Activated B cell treated with CpG ODN at 0.5 μM for 24 hours (primary cell): ENCODE measurements at regions not wholly inside any gene's neighbourhood (a gene's known extent, or its start where the extent isn't known, plus 50 kb on each side); places are given as distances from the start of the nearest gene placed in this dataset.
A peak's percentile ranks its signal among the peaks of the same experiment; 100 is the strongest.
"Not testable (repeated sequence)": the region's sequence is repeated elsewhere in the genome, so short reads cannot be mapped to it uniquely, and the experiment has no call there.

ENCODE experiments used
- ATAC-seq: fragments of 200-7000 bp; cut with Tn5 transposase; one replicate; pipeline ENCODE4 v1.10.0; 2021; ENCODE audit warnings: low read depth, mild to moderate bottlenecking, moderate library complexity
- CTCF ChIA-PET: fragments of 350-600 bp; sonication (Branson Sonifier 250); formaldehyde crosslinking; loops from one replicate; lab custom pipeline; 2021; ENCODE audit warnings: antibody characterized with exemption; lab: Charles Lee
- POLR2A ChIA-PET: fragments of 350-600 bp; sonication (Branson Sonifier 250); formaldehyde crosslinking; loops from one replicate; lab custom pipeline; 2021; ENCODE audit warnings: antibody characterized with exemption; lab: Charles Lee
- DNase-seq: peaks from one replicate; pipeline ENCODE4 v3.0.0; 2022
- H3K27ac Mint-ChIP-seq: one replicate; pipeline ENCODE4 v1.8.0; 2020; ENCODE audit warnings: mixed read lengths
- H3K27me3 Mint-ChIP-seq: one replicate; pipeline ENCODE4 v1.8.0; 2021; ENCODE audit warnings: mixed read lengths
- H3K36me3 Mint-ChIP-seq: one replicate; pipeline ENCODE4 v1.8.0; 2021; ENCODE audit warnings: low read depth, mixed read lengths
- H3K4me1 Mint-ChIP-seq: one replicate; pipeline ENCODE4 v1.8.0; 2021; ENCODE audit warnings: mixed read lengths
- H3K4me3 Mint-ChIP-seq: one replicate; pipeline ENCODE4 v1.8.0; 2020; ENCODE audit warnings: mild to moderate bottlenecking, mixed read lengths
- H3K9me3 Mint-ChIP-seq: one replicate; pipeline ENCODE4 v1.8.0; 2020; ENCODE audit warnings: mixed read lengths
- CTCF ChIP-seq: fragments of 200-600 bp; IDR thresholded peaks from one replicate; pipeline ENCODE4 v1.8.0; 2022; ENCODE audit warnings: antibody characterized with exemption, mild to moderate bottlenecking
- intact Hi-C: fragments of 100-400 bp; cut with micrococcal nuclease; formaldehyde crosslinking; loops from one replicate; pipeline ENCODE4 v1.15.1; 2024

GRCh38 chr3:102036472-102036871 lies 187.2 kb downstream of the NFKBIZ start:
- Mint-ChIP-seq H3K4me3 (peak overlapping the region; percentile 25), H3K4me1 (peaks cover 43% of the 10 kb centered on the region), H3K9me3 (peaks cover 3% of the 10 kb centered on the region), H3K27ac (peak overlapping the region; percentile 91), H3K27me3 (no peaks in the 10 kb centered on the region), H3K36me3 (peaks cover 2% of the 10 kb centered on the region)
- ChIA-PET CTCF (interaction anchor here (0.8 to 3.6 kb wide), 4 partner anchors 11 to 225 kb away, joined by 3 to 14 read pairs (median 4); no protein-coding TSS in a partner anchor), POLR2A (interaction anchor here (0.8 to 3.3 kb wide), 6 partner anchors 10 to 207 kb away, joined by 3 to 22 read pairs (median 4); partner anchors contain the start of gene NFKBIZ)
- DNase-seq: no peak
- no peak for TF ChIP-seq CTCF
- intact Hi-C loops: loop anchor here (1.0 to 5.0 kb wide), 2 partner anchors 10 to 49 kb away; no protein-coding TSS in a partner anchor
- no peak for ATAC-seq

GRCh38 chr3:102037209-102037608 lies 187.9 kb downstream of the NFKBIZ start:
- peak overlapping the region; percentile 91 for H3K27ac Mint-ChIP-seq
- ATAC-seq (no peak), DNase-seq (no peak)
- no peak overlapping the region for H3K4me3 Mint-ChIP-seq
- peaks cover 2% of the 10 kb centered on the region for H3K36me3 Mint-ChIP-seq
- no peaks in the 10 kb centered on the region for H3K27me3 Mint-ChIP-seq
- no peak for TF ChIP-seq CTCF
- intact Hi-C loops: loop anchor here (5.0 kb wide), 1 partner anchor 50 kb away; no protein-coding TSS in a partner anchor
- ChIA-PET CTCF (interaction anchor here (1.3 to 3.6 kb wide), 3 partner anchors 12 to 188 kb away, joined by 5 to 14 read pairs (median 5); no protein-coding TSS in a partner anchor), POLR2A (interaction anchor here (1.2 to 3.3 kb wide), 11 partner anchors 11 to 223 kb away, joined by 4 to 22 read pairs (median 8); partner anchors contain the start of gene NFKBIZ)
- H3K9me3 Mint-ChIP-seq: peaks cover 3% of the 10 kb centered on the region
- H3K4me1 Mint-ChIP-seq: peaks cover 43% of the 10 kb centered on the region

- ATAC-seq (no peak), DNase-seq (no peak)
- Mint-ChIP-seq H3K27me3 (no peaks in the 10 kb centered on the region), H3K4me3 (no peak overlapping the region), H3K4me1 (peaks cover 43% of the 10 kb centered on the region), H3K9me3 (peaks cover 3% of the 10 kb centered on the region), H3K36me3 (peaks cover 2% of the 10 kb centered on the region), H3K27ac (peak overlapping the region; percentile 91)
- POLR2A ChIA-PET: interaction anchor here (0.9 to 3.3 kb wide), 22 partner anchors 8 to 224 kb away, joined by 3 to 22 read pairs (median 7); partner anchors contain the start of gene NFKBIZ
- intact Hi-C loops: loop anchor here (1.0 to 5.0 kb wide), 4 partner anchors 22 to 177 kb away; no protein-coding TSS in a partner anchor
- no peak for TF ChIP-seq CTCF
- CTCF ChIA-PET: interaction anchor here (1.2 to 3.6 kb wide), 4 partner anchors 8 to 210 kb away, joined by 3 to 14 read pairs (median 4); no protein-coding TSS in a partner anchor
Observed at GRCh38 chr3:102037791-102038190, 188.5 kb downstream of the NFKBIZ start.

GRCh38 chr3:102038477-102039142 lies 189.3 kb downstream of the NFKBIZ start:
- Mint-ChIP-seq H3K4me3 (peak overlapping the region; percentile 56), H3K27me3 (no peaks in the 10 kb centered on the region), H3K9me3 (peaks cover 3% of the 10 kb centered on the region), H3K27ac (peak overlapping the region; percentile 91), H3K36me3 (peaks cover 2% of the 10 kb centered on the region), H3K4me1 (peaks cover 43% of the 10 kb centered on the region)
- intact Hi-C loops: loop anchor here (1.0 to 5.0 kb wide), 4 partner anchors 21 to 178 kb away; no protein-coding TSS in a partner anchor
- ATAC-seq (peak; percentile 82), DNase-seq (no peak)
- TF ChIP-seq CTCF: no peak
- POLR2A ChIA-PET: interaction anchor here (0.6 to 3.3 kb wide), 30 partner anchors 9 to 354 kb away, joined by 3 to 22 read pairs (median 5); partner anchors contain the start of gene NFKBIZ
- CTCF ChIA-PET: interaction anchor here (1.0 to 3.6 kb wide), 7 partner anchors 8 to 225 kb away, joined by 3 to 14 read pairs (median 3); no protein-coding TSS in a partner anchor

GRCh38 chr3:102040144-102040543 lies 190.8 kb downstream of the NFKBIZ start:
- POLR2A ChIA-PET: interaction anchor here (0.6 kb wide), 1 partner anchor 18 kb away, joined by 3 read pairs; no protein-coding TSS in a partner anchor
- ATAC-seq, H3K27me3 Mint-ChIP-seq, CTCF ChIA-PET, H3K36me3 Mint-ChIP-seq, H3K9me3 Mint-ChIP-seq, intact Hi-C loops, H3K27ac Mint-ChIP-seq, DNase-seq, H3K4me3 Mint-ChIP-seq: not testable (repeated sequence)
- H3K4me1 Mint-ChIP-seq: peaks cover 41% of the 10 kb centered on the region
